ENCODE measurements at regions not wholly inside any gene's neighbourhood (a gene's known extent, or its start where the extent isn't known, plus 50 kb on each side); places are given as distances from the start of the nearest gene placed in this dataset.

- TF ChIP-seq, protein P1, sequence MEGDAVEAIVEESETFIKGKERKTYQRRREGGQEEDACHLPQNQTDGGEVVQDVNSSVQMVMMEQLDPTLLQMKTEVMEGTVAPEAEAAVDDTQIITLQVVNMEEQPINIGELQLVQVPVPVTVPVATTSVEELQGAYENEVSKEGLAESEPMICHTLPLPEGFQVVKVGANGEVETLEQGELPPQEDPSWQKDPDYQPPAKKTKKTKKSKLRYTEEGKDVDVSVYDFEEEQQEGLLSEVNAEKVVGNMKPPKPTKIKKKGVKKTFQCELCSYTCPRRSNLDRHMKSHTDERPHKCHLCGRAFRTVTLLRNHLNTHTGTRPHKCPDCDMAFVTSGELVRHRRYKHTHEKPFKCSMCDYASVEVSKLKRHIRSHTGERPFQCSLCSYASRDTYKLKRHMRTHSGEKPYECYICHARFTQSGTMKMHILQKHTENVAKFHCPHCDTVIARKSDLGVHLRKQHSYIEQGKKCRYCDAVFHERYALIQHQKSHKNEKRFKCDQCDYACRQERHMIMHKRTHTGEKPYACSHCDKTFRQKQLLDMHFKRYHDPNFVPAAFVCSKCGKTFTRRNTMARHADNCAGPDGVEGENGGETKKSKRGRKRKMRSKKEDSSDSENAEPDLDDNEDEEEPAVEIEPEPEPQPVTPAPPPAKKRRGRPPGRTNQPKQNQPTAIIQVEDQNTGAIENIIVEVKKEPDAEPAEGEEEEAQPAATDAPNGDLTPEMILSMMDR (IDR thresholded peaks at IDR 0.05): no peak
- no peak overlapping the region for H3K27ac ChIP-seq
- intact Hi-C loops (cut with DNase I): loop anchor here (5.0 kb wide), 1 partner anchor 609 kb away; the partner anchor contains the start of gene EPHA4
- H3K36me3 ChIP-seq: no peaks in the 10 kb centered on the region
- no peak for DNase-seq (ENCODE audit: low spot score in 2 of 2)
- peaks cover 0 to 6% of the 10 kb centered on the region in 2 donors for H3K4me1 ChIP-seq
- H3K4me3 ChIP-seq: no peak overlapping the region
- no peaks in the 10 kb centered on the region for H3K9me3 ChIP-seq
- no peaks in the 10 kb centered on the region for H3K27me3 ChIP-seq
These were observed 609.0 kb downstream of the EPHA4 start for GRCh38 chr2:220963076-220963475.

GRCh38 chr2:220963930-220964329 is 608.2 kb downstream of the EPHA4 start:
- H3K36me3 ChIP-seq: no peaks in the 10 kb centered on the region
- no peaks in the 10 kb centered on the region for H3K9me3 ChIP-seq
- H3K27ac ChIP-seq: no peak overlapping the region
- intact Hi-C loops (cut with DNase I): loop anchor here (5.0 kb wide), 1 partner anchor 608 kb away; the partner anchor contains the start of gene EPHA4
- no peak overlapping the region for H3K4me3 ChIP-seq
- H3K4me1 ChIP-seq: peaks cover 0 to 3% of the 10 kb centered on the region in 2 donors
- H3K27me3 ChIP-seq: no peaks in the 10 kb centered on the region
- DNase-seq (ENCODE audit: low spot score in 2 of 2): no peak
- TF ChIP-seq, protein P1 (IDR thresholded peaks at IDR 0.05): no peak

DNA sequence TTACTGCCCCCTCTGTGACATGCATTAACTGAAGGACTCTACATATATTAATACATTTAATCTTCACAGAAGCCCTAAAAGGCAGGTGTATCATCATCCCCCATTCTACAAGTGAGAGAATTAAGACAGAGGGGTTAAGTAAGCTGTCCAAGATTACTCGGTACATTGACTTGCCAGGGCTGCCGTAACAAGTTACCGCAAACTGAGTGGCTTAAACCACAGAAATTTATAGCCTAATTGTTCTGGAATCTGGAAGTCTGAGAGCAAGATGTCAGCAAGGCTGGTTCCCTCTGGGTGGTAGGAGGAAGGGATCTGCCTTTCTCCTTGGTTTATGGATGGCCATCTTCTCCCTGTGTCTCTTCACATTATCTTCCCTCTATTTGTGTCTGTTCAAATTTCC is 605.5 kb downstream of the EPHA4 start:
- intact Hi-C loops (cut with DNase I): no loop called here
- no peak for DNase-seq (ENCODE audit: low spot score in 2 of 2)
- Histone ChIP-seq H3K4me1 (no peaks in the 10 kb centered on the region), H3K27ac (no peak overlapping the region), H3K36me3 (no peaks in the 10 kb centered on the region), H3K9me3 (no peaks in the 10 kb centered on the region), H3K27me3 (no peaks in the 10 kb centered on the region), H3K4me3 (no peak overlapping the region)
- TF ChIP-seq, protein P1 (IDR thresholded peaks at IDR 0.05): no peak

GRCh38 chr2:220969348-220969747 is 602.8 kb downstream of the EPHA4 start:
- H3K4me3 ChIP-seq: no peak overlapping the region
- DNase-seq (ENCODE audit: low spot score in 2 of 2): no peak
- H3K36me3 ChIP-seq: no peaks in the 10 kb centered on the region
- no peaks in the 10 kb centered on the region for H3K4me1 ChIP-seq
- H3K9me3 ChIP-seq: no peaks in the 10 kb centered on the region
- no peaks in the 10 kb centered on the region for H3K27me3 ChIP-seq
- TF ChIP-seq, protein P1 (IDR thresholded peaks at IDR 0.05): no peak
- H3K27ac ChIP-seq: no peak overlapping the region
- intact Hi-C loops (cut with DNase I): no loop called here

GRCh38 chr2:220980966-220981675 is 591.0 kb downstream of the EPHA4 start:
- H3K9me3 ChIP-seq: no peaks in the 10 kb centered on the region

More at GRCh38 chr2:220980966-220981675, 591.0 kb downstream of the EPHA4 start:
- TF ChIP-seq, protein P1 (IDR thresholded peaks at IDR 0.05): no peak
- intact Hi-C loops (cut with DNase I): no loop called here
- Histone ChIP-seq H3K36me3 (no peaks in the 10 kb centered on the region), H3K4me3 (no peak overlapping the region), H3K27me3 (no peaks in the 10 kb centered on the region), H3K27ac (no peak overlapping the region), H3K4me1 (no peaks in the 10 kb centered on the region)
- no peak for DNase-seq (ENCODE audit: low spot score in 2 of 2)

All from ascending aorta (tissue), 2 donors.